Osteoblast (primary cell): ENCODE measurements at regions not wholly inside any gene's neighbourhood (a gene's known extent, or its start where the extent isn't known, plus 50 kb on each side); places are given as distances from the start of the nearest gene placed in this dataset.

ENCODE experiments used
- DNase-seq: peaks from one replicate; pipeline ENCODE4 v3.0.0; 2011; ENCODE audit warnings: low spot score, mixed read lengths; ENCODE audit not compliant: insufficient read length; ENCODE audit errors: missing footprints
- H2AFZ ChIP-seq: 2 replicates; pipeline ENCODE4 v1.6.0; 2011; ENCODE audit warnings: mild to moderate bottlenecking, low read length
- H3K27ac ChIP-seq: 2 replicates; pipeline ENCODE4 v1.5.1; 2011; ENCODE audit warnings: mild to moderate bottlenecking, low read depth, low read length, moderate library complexity
- H3K27me3 ChIP-seq: 2 replicates; pipeline ENCODE4 v1.6.0; 2012; ENCODE audit warnings: mild to moderate bottlenecking, control low read depth, inconsistent platforms, low read length, moderate library complexity; ENCODE audit not compliant: insufficient read depth
- H3K36me3 ChIP-seq: 2 replicates; pipeline ENCODE4 v1.5.1; 2011; ENCODE audit warnings: mild to moderate bottlenecking, low read length, control low read depth, moderate library complexity; ENCODE audit not compliant: insufficient read depth
- H3K4me1 ChIP-seq: 2 replicates; pipeline ENCODE4 v1.5.1; 2011; ENCODE audit warnings: mild to moderate bottlenecking, low read length, control low read depth, moderate library complexity; ENCODE audit not compliant: insufficient read depth
- H3K4me2 ChIP-seq: 2 replicates; pipeline ENCODE4 v1.6.0; 2011; ENCODE audit warnings: mild to moderate bottlenecking, low read length; ENCODE audit not compliant: insufficient read depth
- H3K4me3 ChIP-seq: fragments of 200-600 bp; sonication (generic); 3 replicates; pipeline ENCODE4 v1.5.1; 2012; ENCODE audit warnings: mild to moderate bottlenecking, low read length, inconsistent platforms; ENCODE audit not compliant: insufficient read depth
- H3K79me2 ChIP-seq: 2 replicates; pipeline ENCODE4 v1.6.0; 2012; ENCODE audit warnings: mild to moderate bottlenecking, low read length, control low read depth, inconsistent platforms; ENCODE audit not compliant: insufficient read depth
- H3K9me3 ChIP-seq: 2 replicates; pipeline ENCODE4 v1.5.1; 2011; ENCODE audit warnings: low read depth, low read length, control low read depth
- H4K20me1 ChIP-seq: 2 replicates; pipeline ENCODE4 v1.6.0; 2012; ENCODE audit warnings: mild to moderate bottlenecking, low read length, control low read depth; ENCODE audit not compliant: insufficient read depth
- CTCF ChIP-seq: IDR thresholded peaks from 2 replicates; pipeline ENCODE4 v1.5.1; 2011; ENCODE audit warnings: mild to moderate bottlenecking, low read depth, low read length, moderate library complexity; ENCODE audit errors: extremely low read depth

GRCh38 chr10:120300513-120300912, 156.5 kb upstream of the PLPP4 start:
- no peak for TF ChIP-seq CTCF
- no peak for DNase-seq
- Histone ChIP-seq H3K4me1 (no peaks in the 10 kb centered on the region), H3K4me2 (no peak overlapping the region), H3K9me3 (no peaks in the 10 kb centered on the region), H3K4me3 (no peak overlapping the region), H2AFZ (no peak overlapping the region), H3K79me2 (no peaks in the 10 kb centered on the region), H3K36me3 (no peaks in the 10 kb centered on the region), H3K27me3 (no peaks in the 10 kb centered on the region), H4K20me1 (no peaks in the 10 kb centered on the region), H3K27ac (no peak overlapping the region)

GRCh38 chr10:120308589-120308988, 148.4 kb upstream of the PLPP4 start:
- Histone ChIP-seq H3K79me2 (no peaks in the 10 kb centered on the region), H3K4me2 (no peak overlapping the region), H3K27me3 (no peaks in the 10 kb centered on the region), H3K4me1 (no peaks in the 10 kb centered on the region), H4K20me1 (no peaks in the 10 kb centered on the region), H3K36me3 (no peaks in the 10 kb centered on the region), H2AFZ (no peak overlapping the region), H3K4me3 (no peak overlapping the region), H3K9me3 (no peaks in the 10 kb centered on the region), H3K27ac (no peak overlapping the region)
- TF ChIP-seq CTCF, result no peak
- no peak for DNase-seq

GRCh38 chr10:120313715-120314114, 143.3 kb upstream of the PLPP4 start:
- no peaks in the 10 kb centered on the region for H3K36me3 ChIP-seq
- no peak for DNase-seq
- no peaks in the 10 kb centered on the region for H4K20me1 ChIP-seq
- no peaks in the 10 kb centered on the region for H3K79me2 ChIP-seq
- no peaks in the 10 kb centered on the region for H3K9me3 ChIP-seq
- H3K27me3 ChIP-seq, result no peaks in the 10 kb centered on the region
- no peak overlapping the region for H2AFZ ChIP-seq
- no peak overlapping the region for H3K4me2 ChIP-seq
- H3K27ac ChIP-seq, result no peak overlapping the region
- TF ChIP-seq CTCF, result no peak
- no peak overlapping the region for H3K4me3 ChIP-seq
- no peaks in the 10 kb centered on the region for H3K4me1 ChIP-seq

GRCh38 chr10:120314442-120314841, 142.6 kb upstream of the PLPP4 start:
- TF ChIP-seq CTCF, result no peak
- no peaks in the 10 kb centered on the region for H3K4me1 ChIP-seq
- H3K36me3 ChIP-seq, result no peaks in the 10 kb centered on the region
- H3K79me2 ChIP-seq, result no peaks in the 10 kb centered on the region
- no peak overlapping the region for H3K4me3 ChIP-seq
- H4K20me1 ChIP-seq, result no peaks in the 10 kb centered on the region
- no peak overlapping the region for H3K4me2 ChIP-seq
- no peak overlapping the region for H2AFZ ChIP-seq
- no peak for DNase-seq
- H3K27me3 ChIP-seq, result no peaks in the 10 kb centered on the region
- no peak overlapping the region for H3K27ac ChIP-seq
- no peaks in the 10 kb centered on the region for H3K9me3 ChIP-seq
